SU-DHL-6 (cell line): ENCODE measurements at regions not wholly inside any gene's neighbourhood (a gene's known extent, or its start where the extent isn't known, plus 50 kb on each side); places are given as distances from the start of the nearest gene placed in this dataset.

ENCODE experiments used
- H2AFZ ChIP-seq: fragments of 200-600 bp; sonication (generic); 2 replicates; pipeline ENCODE4 v1.6.1; 2014; ENCODE audit warnings: low read depth, mild to moderate bottlenecking, moderate library complexity, mixed read lengths, antibody characterized with exemption, low read length; ENCODE audit not compliant: severe bottlenecking
- H3F3A ChIP-seq: fragments of 200-600 bp; shearing (Covaris generic); 2 replicates; pipeline ENCODE4 v1.6.0; 2016; ENCODE audit warnings: antibody characterized with exemption, mild to moderate bottlenecking; ENCODE audit not compliant: insufficient read depth
- H3K27ac ChIP-seq: fragments of 200-600 bp; sonication (generic); 2 replicates; pipeline ENCODE4 v1.5.1; 2016; ENCODE audit warnings: low read depth, mild to moderate bottlenecking, low read length, moderate library complexity, mixed read lengths
- H3K27me3 ChIP-seq: fragments of 200-600 bp; sonication (generic), shearing (Covaris generic); 2 replicates; pipeline ENCODE4 v1.6.0; 2014; ENCODE audit warnings: mild to moderate bottlenecking, low read length
- H3K36me3 ChIP-seq: fragments of 200-600 bp; sonication (generic); 2 replicates; pipeline ENCODE4 v1.6.1; 2014; ENCODE audit warnings: mild to moderate bottlenecking, low read length, mixed read lengths
- H3K4me2 ChIP-seq: fragments of 300-600, 200-600 bp; shearing (Covaris generic), sonication (generic); 2 replicates; pipeline ENCODE4 v1.6.0; 2014; ENCODE audit warnings: low read length, low read depth, mild to moderate bottlenecking; ENCODE audit not compliant: poor library complexity, severe bottlenecking
- H3K4me3 ChIP-seq: fragments of 200-600 bp; sonication (generic); 2 replicates; pipeline ENCODE4 v1.5.1; 2014; ENCODE audit warnings: antibody characterized with exemption, low read length, mild to moderate bottlenecking, mixed read lengths; ENCODE audit not compliant: insufficient read depth, poor library complexity, severe bottlenecking
- H3K79me2 ChIP-seq: fragments of 200-600 bp; sonication (generic); 2 replicates; pipeline ENCODE4 v1.6.1; 2014; ENCODE audit warnings: mild to moderate bottlenecking, low read length, moderate library complexity; ENCODE audit not compliant: insufficient read depth
- H3K9ac ChIP-seq: fragments of 200-600 bp; sonication (generic); 2 replicates; pipeline ENCODE4 v1.7.0; 2014; ENCODE audit warnings: mild to moderate bottlenecking, low read length
- H3K9me2 ChIP-seq: fragments of 200-600 bp; sonication (generic); replicated peaks from 2 replicates; pipeline ENCODE4 v1.6.1; 2014; ENCODE audit warnings: low read length; ENCODE audit not compliant: insufficient read depth
- H3K9me3 ChIP-seq: fragments of 200-600 bp; sonication (generic); 2 replicates; pipeline ENCODE4 v1.6.1; 2014; ENCODE audit warnings: low read length, mixed read lengths; ENCODE audit not compliant: insufficient read depth
- H4K20me1 ChIP-seq: fragments of 200-600 bp; sonication (generic); 2 replicates; pipeline ENCODE4 v1.6.1; 2014; ENCODE audit warnings: low read depth, mild to moderate bottlenecking, antibody characterized with exemption, low read length, moderate library complexity, mixed read lengths
- EZH2phosphoT487 ChIP-seq: fragments of 200-600 bp; sonication (generic), shearing (Covaris generic); conservative IDR thresholded peaks from 2 replicates; pipeline ENCODE4 v1.6.1; 2018; ENCODE audit warnings: mild to moderate bottlenecking, antibody characterized with exemption, low read length, moderate library complexity, mixed read lengths
- TF ChIP-seq, protein P1 (sequence below): fragments of 200-600 bp; sonication (generic); IDR thresholded peaks from one replicate; pipeline ENCODE4 v1.5.1; 2017; ENCODE audit warnings: antibody characterized with exemption, mild to moderate bottlenecking, low read length, moderate library complexity; ENCODE audit not compliant: insufficient read depth, poor library complexity, severe bottlenecking

DNA sequence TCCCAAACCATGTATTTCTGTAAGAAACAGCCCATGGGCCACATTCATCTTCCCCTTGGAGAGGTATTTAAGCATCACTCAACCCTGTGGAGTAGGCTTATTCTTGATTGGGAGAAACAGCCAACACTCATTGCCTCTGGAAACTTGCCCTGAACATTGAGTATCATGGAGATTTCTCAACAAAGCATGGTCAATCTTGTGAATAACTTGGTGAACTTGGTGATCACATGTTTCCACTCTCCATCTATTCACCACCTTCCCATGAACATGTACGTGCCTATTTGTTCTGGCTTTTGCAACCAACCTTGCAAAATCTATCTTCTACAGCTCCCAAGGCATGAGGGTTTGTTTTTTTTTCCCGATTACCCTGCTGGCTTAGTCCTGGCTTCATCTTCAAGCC is 163.2 kb downstream of the PAH start:
- no peak overlapping the region for H3K9ac ChIP-seq
- no peaks in the 10 kb centered on the region for H3K9me3 ChIP-seq
- H3K27ac ChIP-seq = no peak overlapping the region
- no peaks in the 10 kb centered on the region for H3K79me2 ChIP-seq
- no peaks in the 10 kb centered on the region for H3F3A ChIP-seq
- H3K36me3 ChIP-seq = no peaks in the 10 kb centered on the region
- H3K9me2 ChIP-seq = no peaks in the 10 kb centered on the region
- H4K20me1 ChIP-seq = no peaks in the 10 kb centered on the region
- H3K4me3 ChIP-seq = no peak overlapping the region
- H3K4me2 ChIP-seq = no peak overlapping the region
- no peaks in the 10 kb centered on the region for H3K27me3 ChIP-seq
- H2AFZ ChIP-seq = no peak overlapping the region
- TF ChIP-seq EZH2phosphoT487 = no peak
- TF ChIP-seq, protein P1, sequence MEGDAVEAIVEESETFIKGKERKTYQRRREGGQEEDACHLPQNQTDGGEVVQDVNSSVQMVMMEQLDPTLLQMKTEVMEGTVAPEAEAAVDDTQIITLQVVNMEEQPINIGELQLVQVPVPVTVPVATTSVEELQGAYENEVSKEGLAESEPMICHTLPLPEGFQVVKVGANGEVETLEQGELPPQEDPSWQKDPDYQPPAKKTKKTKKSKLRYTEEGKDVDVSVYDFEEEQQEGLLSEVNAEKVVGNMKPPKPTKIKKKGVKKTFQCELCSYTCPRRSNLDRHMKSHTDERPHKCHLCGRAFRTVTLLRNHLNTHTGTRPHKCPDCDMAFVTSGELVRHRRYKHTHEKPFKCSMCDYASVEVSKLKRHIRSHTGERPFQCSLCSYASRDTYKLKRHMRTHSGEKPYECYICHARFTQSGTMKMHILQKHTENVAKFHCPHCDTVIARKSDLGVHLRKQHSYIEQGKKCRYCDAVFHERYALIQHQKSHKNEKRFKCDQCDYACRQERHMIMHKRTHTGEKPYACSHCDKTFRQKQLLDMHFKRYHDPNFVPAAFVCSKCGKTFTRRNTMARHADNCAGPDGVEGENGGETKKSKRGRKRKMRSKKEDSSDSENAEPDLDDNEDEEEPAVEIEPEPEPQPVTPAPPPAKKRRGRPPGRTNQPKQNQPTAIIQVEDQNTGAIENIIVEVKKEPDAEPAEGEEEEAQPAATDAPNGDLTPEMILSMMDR = no peak

DNA sequence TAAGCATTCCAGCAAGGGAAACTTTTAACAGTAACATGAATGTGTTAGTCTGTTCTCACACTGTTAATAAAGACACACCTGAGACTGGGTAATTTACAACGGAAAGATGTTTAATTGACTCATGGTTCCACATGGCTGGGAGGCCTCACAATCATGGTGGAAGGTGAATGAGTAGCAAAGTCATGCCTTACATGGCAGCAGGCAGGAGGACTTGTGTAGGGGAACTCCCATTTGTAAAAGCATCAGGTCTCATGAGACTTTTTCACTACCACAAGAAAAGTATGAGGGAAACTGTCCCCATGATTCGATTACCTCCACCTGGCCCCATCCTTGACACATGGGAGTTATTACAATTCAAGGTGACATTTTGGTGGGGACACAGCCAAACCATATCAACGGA is 168.3 kb downstream of the PAH start:
- no peak overlapping the region for H3K4me3 ChIP-seq
- H2AFZ ChIP-seq = no peak overlapping the region
- H3K9ac ChIP-seq = no peak overlapping the region

DNA sequence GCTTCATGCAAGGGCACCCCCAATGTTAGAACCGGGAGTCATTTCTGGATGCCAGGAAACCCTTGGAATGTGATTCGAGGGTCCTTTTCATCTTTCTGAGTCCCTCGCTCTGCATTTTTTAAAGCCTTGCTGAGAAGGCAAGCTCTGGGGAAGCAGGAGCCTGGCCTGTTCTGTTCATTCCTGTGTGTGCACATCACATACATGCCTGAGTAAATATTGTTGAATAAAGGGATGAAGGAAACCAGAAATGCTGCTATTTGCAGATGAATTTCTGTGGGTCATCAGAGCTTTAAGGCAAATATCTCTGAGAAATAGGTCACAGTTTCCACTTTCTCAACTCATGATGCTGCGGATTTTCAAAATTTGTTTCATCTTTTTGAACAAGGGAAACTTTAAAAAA is 170.1 kb downstream of the PAH start:
- Histone ChIP-seq H3K4me3 (no peak overlapping the region), H3K9me3 (no peaks in the 10 kb centered on the region)
- TF ChIP-seq, protein P1 = no peak
- no peak for TF ChIP-seq EZH2phosphoT487

More for the DNA sequence above, 168.3 kb downstream of the PAH start:
- Histone ChIP-seq H3K36me3 (no peaks in the 10 kb centered on the region), H3K27ac (no peak overlapping the region), H3F3A (no peaks in the 10 kb centered on the region), H3K4me2 (no peak overlapping the region), H3K79me2 (no peaks in the 10 kb centered on the region), H3K9me3 (no peaks in the 10 kb centered on the region), H3K27me3 (no peaks in the 10 kb centered on the region), H4K20me1 (no peaks in the 10 kb centered on the region), H3K9me2 (no peaks in the 10 kb centered on the region)
- TF ChIP-seq, protein P1 = no peak
- no peak for TF ChIP-seq EZH2phosphoT487

More for the DNA sequence above, 170.1 kb downstream of the PAH start:
- H3K27me3 ChIP-seq = no peaks in the 10 kb centered on the region
- no peak overlapping the region for H2AFZ ChIP-seq
- no peaks in the 10 kb centered on the region for H3K9me2 ChIP-seq
- no peaks in the 10 kb centered on the region for H3F3A ChIP-seq
- no peak overlapping the region for H3K4me2 ChIP-seq
- no peak overlapping the region for H3K9ac ChIP-seq
- no peak overlapping the region for H3K27ac ChIP-seq
- no peaks in the 10 kb centered on the region for H4K20me1 ChIP-seq
- H3K36me3 ChIP-seq = no peaks in the 10 kb centered on the region
- H3K79me2 ChIP-seq = no peaks in the 10 kb centered on the region
